ENCODE measurements at regions not wholly inside any gene's neighbourhood (a gene's known extent, or its start where the extent isn't known, plus 50 kb on each side); places are given as distances from the start of the nearest gene placed in this dataset.

DNA sequence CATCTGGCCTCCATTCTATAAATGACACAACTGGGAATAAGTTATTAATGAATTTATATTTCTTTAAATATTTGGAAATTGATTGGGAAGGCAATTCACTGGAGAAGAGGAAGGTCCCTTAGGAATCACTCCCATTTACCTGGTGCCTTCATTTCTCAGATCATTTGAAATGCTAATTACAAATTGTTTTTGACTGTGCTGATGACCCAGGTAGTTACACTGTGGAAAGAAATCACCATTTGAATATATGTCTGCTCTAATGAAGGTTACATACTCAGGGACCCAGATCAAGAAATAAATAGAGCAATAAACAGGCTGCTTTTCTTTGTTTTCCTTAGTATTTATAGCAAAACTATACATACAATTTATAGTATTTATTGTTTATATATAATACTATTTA lies 1759.1 kb downstream of the ARAP2 start:
- no peak overlapping the region for H3K14ac ChIP-seq (ENCODE audit: insufficient read depth, low read length)
- peaks cover 7 to 9% of the 10 kb centered on the region in 2 experiments for H3K4me1 Mint-ChIP-seq

More for the DNA sequence above, 1759.1 kb downstream of the ARAP2 start:
- Histone ChIP-seq H2BK120ac (ENCODE audit: low read depth, low read length, poor library complexity, severe bottlenecking) (no peak overlapping the region), H2AFZ (ENCODE audit: low read length) (no peak overlapping the region), H2BK15ac (ENCODE audit: low read depth, low read length) (no peak overlapping the region), H3K27me3 (ENCODE audit: insufficient read depth, low read length) (no peaks in the 10 kb centered on the region), H3K27ac (ENCODE audit: insufficient read length, low read depth, low read length) (no peak overlapping the region), H3K23ac (ENCODE audit: insufficient read length, low read depth, low read length) (no peak overlapping the region), H2AK5ac (ENCODE audit: insufficient read length, low read length) (no peak overlapping the region), H3K4me2 (ENCODE audit: insufficient read depth, insufficient read length, low read length) (no peak overlapping the region), H2BK20ac (ENCODE audit: low read depth, low read length, poor library complexity, severe bottlenecking) (no peak overlapping the region), H3K18ac (ENCODE audit: insufficient read length, low read depth, low read length) (no peak overlapping the region), H3K79me1 (ENCODE audit: insufficient read depth, low read depth, low read length, poor library complexity, severe bottlenecking) (no peaks in the 10 kb centered on the region), H3K4ac (ENCODE audit: low read depth, low read length) (no peak overlapping the region), H3K9ac (ENCODE audit: extremely low read depth, insufficient read length, low read length) (no peak overlapping the region), H3T11ph (ENCODE audit: low read length) (no peak overlapping the region), H3K4me1 (ENCODE audit: insufficient read depth, low read length) (no peaks in the 10 kb centered on the region; the same call in 1 of the 2 replicates), H2BK5ac (ENCODE audit: insufficient read length, low read length) (no peak overlapping the region), H3K23me2 (ENCODE audit: insufficient read length, low read depth, low read length, poor library complexity, severe bottlenecking) (no peaks in the 10 kb centered on the region), H3K56ac (ENCODE audit: insufficient read length, low read depth, low read length) (no peak overlapping the region), H4K8ac (replicated peaks; ENCODE audit: insufficient read length, low read depth, low read length) (no peak overlapping the region), H4K91ac (ENCODE audit: insufficient read length, low read depth, low read length) (no peak overlapping the region), H4K20me1 (ENCODE audit: control insufficient read depth, insufficient read depth, insufficient read length) (no peaks in the 10 kb centered on the region), H3K9me3 (ENCODE audit: control insufficient read depth, low read depth, low read length) (no peaks in the 10 kb centered on the region), H3K79me2 (ENCODE audit: insufficient read depth, low read length) (no peaks in the 10 kb centered on the region), H2BK12ac (ENCODE audit: insufficient read length, low read depth, low read length) (no peak overlapping the region), H4K5ac (ENCODE audit: insufficient read length, low read depth, low read length) (no peak overlapping the region)
- DNase-seq, result no peak
- TF ChIP-seq, protein P1, sequence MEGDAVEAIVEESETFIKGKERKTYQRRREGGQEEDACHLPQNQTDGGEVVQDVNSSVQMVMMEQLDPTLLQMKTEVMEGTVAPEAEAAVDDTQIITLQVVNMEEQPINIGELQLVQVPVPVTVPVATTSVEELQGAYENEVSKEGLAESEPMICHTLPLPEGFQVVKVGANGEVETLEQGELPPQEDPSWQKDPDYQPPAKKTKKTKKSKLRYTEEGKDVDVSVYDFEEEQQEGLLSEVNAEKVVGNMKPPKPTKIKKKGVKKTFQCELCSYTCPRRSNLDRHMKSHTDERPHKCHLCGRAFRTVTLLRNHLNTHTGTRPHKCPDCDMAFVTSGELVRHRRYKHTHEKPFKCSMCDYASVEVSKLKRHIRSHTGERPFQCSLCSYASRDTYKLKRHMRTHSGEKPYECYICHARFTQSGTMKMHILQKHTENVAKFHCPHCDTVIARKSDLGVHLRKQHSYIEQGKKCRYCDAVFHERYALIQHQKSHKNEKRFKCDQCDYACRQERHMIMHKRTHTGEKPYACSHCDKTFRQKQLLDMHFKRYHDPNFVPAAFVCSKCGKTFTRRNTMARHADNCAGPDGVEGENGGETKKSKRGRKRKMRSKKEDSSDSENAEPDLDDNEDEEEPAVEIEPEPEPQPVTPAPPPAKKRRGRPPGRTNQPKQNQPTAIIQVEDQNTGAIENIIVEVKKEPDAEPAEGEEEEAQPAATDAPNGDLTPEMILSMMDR (conservative IDR thresholded peaks at IDR 0.05), result no peak
- no peaks in the 10 kb centered on the region for H3K9me3 Mint-ChIP-seq
- no peak overlapping the region for H3K27ac Mint-ChIP-seq
- no peak overlapping the region for H3K4me3 Mint-ChIP-seq
- H3K36me3 Mint-ChIP-seq (ENCODE audit: insufficient read depth in 1 of 3, low read depth in 3 of 3), result no peaks in the 10 kb centered on the region
- H3K27me3 Mint-ChIP-seq (ENCODE audit: low read depth), result no peaks in the 10 kb centered on the region

Data from H9 (cell line).